T-cell (primary cell): ENCODE measurements at regions not wholly inside any gene's neighbourhood (a gene's known extent, or its start where the extent isn't known, plus 50 kb on each side); places are given as distances from the start of the nearest gene placed in this dataset.

Experiments
- ATAC-seq, 4 experiments: fragments of 200-7000 bp in 3 of 4; fragments of 150-1000 bp in 1 of 4; cut with Tn5 transposase; replicated peaks in 1 of 4; 1 replicate in 3 of 4; 2 replicates in 1 of 4; pipeline ENCODE4 v1.10.0; 2021; ENCODE audit warnings: moderate library complexity in 3 of 4, mild to moderate bottlenecking in 2 of 4, moderate number of reproducible peaks in 1 of 4
- CTCF ChIA-PET, 2 donors: fragments of 300-600 bp; sonication (Branson Sonifier 250); formaldehyde crosslinking; loops; one replicate each; lab custom pipeline; 2022; ENCODE audit warnings: antibody characterized with exemption in 2 of 2; lab: Charles Lee
- POLR2A ChIA-PET, 2 donors: fragments of 300-600 bp; sonication (Branson Sonifier 250); formaldehyde crosslinking; loops; one replicate each; lab custom pipeline; 2022; ENCODE audit warnings: antibody characterized with exemption in 2 of 2; lab: Charles Lee
- DNase-seq, 35 experiments: peaks; one replicate each; pipeline versions ENCODE4 v3.0.0 to v3.0.0-alpha.2; 2013 to 2023
- H3K27ac ChIP-seq: one replicate; pipeline ENCODE4 v1.5.1; 2013; ENCODE audit warnings: low read length
- H3K27me3 ChIP-seq, 2 experiments: replicated peaks in 1 of 2; 1 replicate in 1 of 2; 2 replicates in 1 of 2; pipeline versions ENCODE4 v1.6.1 to v1.7.0; 2013; ENCODE audit warnings: low read length in 1 of 2, mixed read lengths in 1 of 2; ENCODE audit not compliant: control insufficient read depth in 2 of 2, insufficient read depth in 2 of 2; ENCODE audit errors: extremely low read depth in 1 of 2
- H3K36me3 ChIP-seq, 2 donors: 1 replicate in 1 of 2; 2 replicates in 1 of 2; pipeline versions ENCODE4 v1.6.1 to v1.7.0; 2013; ENCODE audit warnings: low read length in 1 of 2; ENCODE audit not compliant: control insufficient read depth in 2 of 2, insufficient read depth in 1 of 2; ENCODE audit errors: extremely low read depth in 1 of 2
- H3K4me1 ChIP-seq, 2 experiments: 1 replicate in 1 of 2; 2 replicates in 1 of 2; pipeline versions ENCODE4 v1.6.1 to v1.7.0; 2013; ENCODE audit warnings: low read length in 2 of 2, mixed read lengths in 1 of 2; ENCODE audit not compliant: insufficient read depth in 2 of 2, control insufficient read depth in 1 of 2; ENCODE audit errors: extremely low read depth in 1 of 2
- H3K4me3 ChIP-seq, 2 donors: 1 replicate in 1 of 2; 2 replicates in 1 of 2; pipeline versions ENCODE4 v1.5.1 to v1.7.0; 2013; ENCODE audit warnings: mild to moderate bottlenecking in 2 of 2, low read length in 1 of 2, moderate library complexity in 1 of 2; ENCODE audit not compliant: control insufficient read depth in 1 of 2; ENCODE audit errors: extremely low read depth in 1 of 2
- H3K9me3 ChIP-seq: 2 replicates; pipeline ENCODE4 v1.7.0; 2013
- H3K27ac Mint-ChIP-seq, 2 donors: one replicate each; pipeline ENCODE4 v1.8.0; 2020 to 2021; ENCODE audit warnings: mild to moderate bottlenecking in 2 of 2, mixed read lengths in 2 of 2
- H3K27me3 Mint-ChIP-seq, 2 donors: one replicate each; pipeline ENCODE4 v1.8.0; 2021 to 2022; ENCODE audit warnings: mixed read lengths in 2 of 2
- H3K36me3 Mint-ChIP-seq: one replicate; pipeline ENCODE4 v1.8.0; 2021; ENCODE audit warnings: mixed read lengths
- H3K4me1 Mint-ChIP-seq, 3 donors: one replicate each; pipeline ENCODE4 v1.8.0; 2020 to 2022; ENCODE audit warnings: mixed read lengths in 3 of 3, mild to moderate bottlenecking in 1 of 3
- H3K4me3 Mint-ChIP-seq, 3 donors: one replicate each; pipeline ENCODE4 v1.8.0; 2020 to 2022; ENCODE audit warnings: mild to moderate bottlenecking in 3 of 3, mixed read lengths in 3 of 3, moderate library complexity in 3 of 3
- H3K9me3 Mint-ChIP-seq, 3 donors: one replicate each; pipeline ENCODE4 v1.8.0; 2020 to 2022; ENCODE audit warnings: mixed read lengths in 3 of 3
- WGBS: methylation state at CpG from one replicate; pipeline ENCODE4 v1.1.5; 2013; ENCODE audit warnings: missing lambda C conversion rate; ENCODE audit not compliant: insufficient coverage; 5-methylcytosine and 5-hydroxymethylcytosine counted together

GRCh38 chr9:135371535-135371934, 108.0 kb upstream of the PPP1R26 start:
- no peak for DNase-seq
- Histone ChIP-seq H3K36me3 (no peaks in the 10 kb centered on the region), H3K4me1 (no peaks in the 10 kb centered on the region), H3K4me3 (no peak overlapping the region), H3K27me3 (peaks cover 0 to 30% of the 10 kb centered on the region in 2 experiments), H3K27ac (no peak overlapping the region), H3K9me3 (no peaks in the 10 kb centered on the region)
- 95% methylated on average over 12 of the region's 12 CpGs for WGBS
- POLR2A ChIA-PET, result no interaction called here
- H3K36me3 Mint-ChIP-seq, result no peaks in the 10 kb centered on the region
- no peak overlapping the region for H3K27ac Mint-ChIP-seq
- ATAC-seq, result no peak
- H3K27me3 Mint-ChIP-seq, result peaks cover 4% of the 10 kb centered on the region in 2 donors
- H3K4me3 Mint-ChIP-seq, result no peak overlapping the region
- H3K4me1 Mint-ChIP-seq, result no peaks in the 10 kb centered on the region
- CTCF ChIA-PET, result no interaction called here
- H3K9me3 Mint-ChIP-seq, result no peaks in the 10 kb centered on the region

GRCh38 chr9:135372036-135372435, 107.5 kb upstream of the PPP1R26 start:
- ChIA-PET POLR2A (no interaction called here), CTCF (no interaction called here)
- Mint-ChIP-seq H3K36me3 (no peaks in the 10 kb centered on the region), H3K9me3 (no peaks in the 10 kb centered on the region), H3K27ac (no peak overlapping the region), H3K4me1 (no peaks in the 10 kb centered on the region), H3K4me3 (no peak overlapping the region), H3K27me3 (peaks cover 4 to 6% of the 10 kb centered on the region in 2 donors)
- H3K27ac ChIP-seq, result no peak overlapping the region
- no peaks in the 10 kb centered on the region for H3K9me3 ChIP-seq
- no peaks in the 10 kb centered on the region for H3K36me3 ChIP-seq
- 75% methylated on average over 15 of the region's 16 CpGs for WGBS
- no peaks in the 10 kb centered on the region for H3K4me1 ChIP-seq
- ATAC-seq, result no peak
- H3K4me3 ChIP-seq, result no peak overlapping the region
- H3K27me3 ChIP-seq, result peaks cover 0 to 32% of the 10 kb centered on the region in 2 experiments
- DNase-seq, result no peak

- H3K27ac ChIP-seq, result no peak overlapping the region
- Mint-ChIP-seq H3K4me3 (no peak overlapping the region), H3K9me3 (no peaks in the 10 kb centered on the region), H3K36me3 (no peaks in the 10 kb centered on the region), H3K27ac (no peak overlapping the region), H3K4me1 (no peaks in the 10 kb centered on the region), H3K27me3 (peaks cover 4 to 6% of the 10 kb centered on the region in 2 donors)
- 78% methylated on average over 20 of the region's 21 CpGs for WGBS
- DNase-seq, result no peak
- no peaks in the 10 kb centered on the region for H3K36me3 ChIP-seq
- no peaks in the 10 kb centered on the region for H3K9me3 ChIP-seq
- peaks cover 0 to 37% of the 10 kb centered on the region in 2 experiments for H3K27me3 ChIP-seq
- no peaks in the 10 kb centered on the region for H3K4me1 ChIP-seq
- CTCF ChIA-PET, result no interaction called here
- H3K4me3 ChIP-seq, result no peak overlapping the region
- POLR2A ChIA-PET, result no interaction called here
- no peak for ATAC-seq
Measured at GRCh38 chr9:135372501-135373008, 107.0 kb upstream of the PPP1R26 start.

GRCh38 chr9:135373151-135373685, 106.4 kb upstream of the PPP1R26 start:
- H3K27me3 ChIP-seq, result peaks cover 0 to 44% of the 10 kb centered on the region in 2 experiments
- H3K4me3 Mint-ChIP-seq, result no peak overlapping the region
- H3K27ac ChIP-seq, result no peak overlapping the region
- no peaks in the 10 kb centered on the region for H3K4me1 ChIP-seq
- H3K36me3 Mint-ChIP-seq, result no peaks in the 10 kb centered on the region
- ATAC-seq (no peak), DNase-seq (no peak)
- CTCF ChIA-PET, result no interaction called here
- H3K4me1 Mint-ChIP-seq, result no peaks in the 10 kb centered on the region
- no peaks in the 10 kb centered on the region for H3K9me3 ChIP-seq
- H3K36me3 ChIP-seq, result no peaks in the 10 kb centered on the region
- 87% methylated on average over 17 of the region's 22 CpGs for WGBS
- no peak overlapping the region for H3K4me3 ChIP-seq
- H3K9me3 Mint-ChIP-seq, result no peaks in the 10 kb centered on the region
- POLR2A ChIA-PET, result no interaction called here
- no peak overlapping the region for H3K27ac Mint-ChIP-seq
- peaks cover 4 to 6% of the 10 kb centered on the region in 2 donors for H3K27me3 Mint-ChIP-seq

GRCh38 chr9:135373820-135374219, 105.8 kb upstream of the PPP1R26 start:
- 72% methylated on average over 4 of the region's 10 CpGs for WGBS

GRCh38 chr9:135374591-135374990, 105.0 kb upstream of the PPP1R26 start:
- Histone ChIP-seq H3K4me3 (no peak overlapping the region), H3K27ac (no peak overlapping the region), H3K9me3 (no peaks in the 10 kb centered on the region), H3K27me3 (peaks cover 0 to 46% of the 10 kb centered on the region in 2 experiments), H3K4me1 (no peaks in the 10 kb centered on the region), H3K36me3 (no peaks in the 10 kb centered on the region)
- Mint-ChIP-seq H3K27me3 (peaks cover 4 to 6% of the 10 kb centered on the region in 2 donors), H3K36me3 (no peaks in the 10 kb centered on the region), H3K4me1 (no peaks in the 10 kb centered on the region), H3K27ac (no peak overlapping the region), H3K9me3 (no peaks in the 10 kb centered on the region), H3K4me3 (no peak overlapping the region)
- ATAC-seq (no peak), DNase-seq (no peak)
- 60% methylated on average over 1 of the region's 8 CpGs for WGBS
- CTCF ChIA-PET, result no interaction called here
- POLR2A ChIA-PET, result no interaction called here

More at GRCh38 chr9:135373820-135374219, 105.8 kb upstream of the PPP1R26 start:
- ATAC-seq (no peak), DNase-seq (no peak)
- Histone ChIP-seq H3K4me1 (no peaks in the 10 kb centered on the region), H3K36me3 (no peaks in the 10 kb centered on the region), H3K4me3 (no peak overlapping the region), H3K27me3 (peaks cover 0 to 46% of the 10 kb centered on the region in 2 experiments), H3K9me3 (no peaks in the 10 kb centered on the region), H3K27ac (no peak overlapping the region)
- CTCF ChIA-PET, result no interaction called here
- Mint-ChIP-seq H3K4me3 (no peak overlapping the region), H3K27ac (no peak overlapping the region), H3K9me3 (no peaks in the 10 kb centered on the region), H3K4me1 (no peaks in the 10 kb centered on the region), H3K27me3 (peaks cover 4 to 6% of the 10 kb centered on the region in 2 donors), H3K36me3 (no peaks in the 10 kb centered on the region)
- POLR2A ChIA-PET, result no interaction called here
